K562 (cell line): ENCODE measurements at regions not wholly inside any gene's neighbourhood (a gene's known extent, or its start where the extent isn't known, plus 50 kb on each side); places are given as distances from the start of the nearest gene placed in this dataset.

ENCODE experiments used
- ATAC-seq: fragments of 200-7000 bp; cut with Tn5 transposase; 3 replicates; pipeline ENCODE4 v1.9.1; 2020; ENCODE audit warnings: moderate library complexity
- BruUV-seq: library from RNA; stranded (reverse); fragments of 400-500 nt; replicated peaks from 2 replicates; lab custom pipeline; 2021; lab: Mats Ljungman, UMichigan
- CTCF ChIA-PET: fragments of 300-600 bp; formaldehyde crosslinking; extraction: SDS; loops from one replicate; lab custom pipeline; 2021; ENCODE audit warnings: low intra/inter-chr PET ratio; lab: Yijun Ruan, JAX
- POLR2A ChIA-PET: fragments of 300-600, 350-650 bp; sonication (Branson Sonifier 250); formaldehyde crosslinking; extraction: SDS; loops from one replicate; lab custom pipeline; 2021; ENCODE audit warnings: antibody characterized with exemption, inconsistent platforms; lab: Yijun Ruan, JAX
- DNase-seq, 4 experiments: peaks; one replicate each; pipeline versions ENCODE4 v3.0.0 to v3.0.0-alpha.2; 2011 to 2018; ENCODE audit warnings: low spot score in 3 of 4, mixed read lengths in 3 of 4; ENCODE audit errors: extremely low read depth in 1 of 4
- FAIRE-seq: peaks from 2 replicates; lab custom pipeline; 2011; peaks lifted over from hg19 to GRCh38; lab: Jason Lieb, UNC
- H2AFZ ChIP-seq: 2 replicates; pipeline ENCODE4 v1.6.0; 2011; ENCODE audit warnings: low read depth, low read length, control low read depth, inconsistent platforms
- H3K27ac ChIP-seq: fragments of 200-600 bp; 3 replicates; pipeline ENCODE4 v1.8.0; 2011; ENCODE audit warnings: low read depth, mild to moderate bottlenecking, control low read depth, inconsistent platforms, low read length, moderate library complexity, mixed read lengths; ENCODE audit errors: extremely low read depth
- H3K27me3 ChIP-seq, 2 experiments: fragments of 300-600 bp in 1 of 2; 2 replicates in 1 of 2; 3 replicates in 1 of 2; pipeline versions ENCODE4 v1.6.0 to v1.8.0; 2011; ENCODE audit warnings: inconsistent platforms in 2 of 2, low read length in 2 of 2, mild to moderate bottlenecking in 1 of 2, mixed read lengths in 1 of 2, moderate library complexity in 1 of 2; ENCODE audit not compliant: control insufficient read depth in 2 of 2, insufficient read depth in 2 of 2
- H3K36me3 ChIP-seq: fragments of 300-600 bp; 3 replicates; pipeline ENCODE4 v1.8.0; 2011; ENCODE audit warnings: mild to moderate bottlenecking, low read length, inconsistent platforms; ENCODE audit not compliant: control insufficient read depth, insufficient read depth
- H3K4me1 ChIP-seq, 2 experiments: fragments of 200-600 bp in 1 of 2; replicated peaks in 1 of 2; 2 replicates in 1 of 2; 3 replicates in 1 of 2; pipeline versions ENCODE4 v1.5.1 to v1.8.0; 2011; ENCODE audit warnings: inconsistent platforms in 2 of 2, low read length in 2 of 2, mild to moderate bottlenecking in 1 of 2, mixed read lengths in 1 of 2, moderate library complexity in 1 of 2; ENCODE audit not compliant: control insufficient read depth in 2 of 2, insufficient read depth in 2 of 2
- H3K4me2 ChIP-seq: 2 replicates; pipeline ENCODE4 v1.6.1; 2011; ENCODE audit warnings: low read length, control low read depth, inconsistent platforms, mixed read lengths; ENCODE audit not compliant: insufficient read depth
- H3K4me3 ChIP-seq: fragments of 200-600 bp; sonication (generic), shearing (Covaris generic); 2 replicates; pipeline ENCODE4 v1.5.1; 2016; ENCODE audit warnings: control low read depth, inconsistent platforms
- H3K79me2 ChIP-seq: fragments of 200-600 bp; 3 replicates; pipeline ENCODE4 v1.8.0; 2011; ENCODE audit warnings: low read length, inconsistent platforms; ENCODE audit not compliant: control insufficient read depth, insufficient read depth
- H3K9ac ChIP-seq, 2 experiments: 2 replicates each; pipeline versions ENCODE4 v1.6.0 to v1.6.1; 2011; ENCODE audit warnings: low read depth in 2 of 2, low read length in 2 of 2, control low read depth in 1 of 2, inconsistent platforms in 1 of 2, mild to moderate bottlenecking in 1 of 2, mixed read lengths in 1 of 2; ENCODE audit not compliant: insufficient read depth in 1 of 2
- H3K9me1 ChIP-seq: one replicate; pipeline ENCODE4 v1.6.0; 2011; ENCODE audit warnings: inconsistent platforms, mild to moderate bottlenecking, low read length, moderate library complexity; ENCODE audit not compliant: control insufficient read depth, insufficient read depth
- H3K9me3 ChIP-seq: replicated peaks from 2 replicates; pipeline ENCODE4 v1.5.1; 2011; ENCODE audit warnings: low read depth, low read length, inconsistent platforms; ENCODE audit not compliant: control insufficient read depth, insufficient read depth
- H4K20me1 ChIP-seq: replicated peaks from 2 replicates; pipeline ENCODE4 v1.6.1; 2011; ENCODE audit warnings: low read length, inconsistent platforms, mixed read lengths; ENCODE audit not compliant: control insufficient read depth, insufficient read depth
- E2F6 ChIP-seq, 2 experiments: IDR thresholded peaks; 2 replicates each; pipeline ENCODE4 v1.6.1; 2011; ENCODE audit warnings: borderline replicate concordance in 1 of 2, control low read depth in 1 of 2, low read depth in 1 of 2, low read length in 1 of 2, mild to moderate bottlenecking in 1 of 2, mixed read lengths in 1 of 2, moderate library complexity in 1 of 2; ENCODE audit not compliant: insufficient read depth in 1 of 2, insufficient read length in 1 of 2, poor library complexity in 1 of 2, severe bottlenecking in 1 of 2; ENCODE audit errors: extremely low read depth in 1 of 2
- MBD1 ChIP-seq: fragments of 250-450 bp; sonication (Bioruptor Pico); IDR thresholded peaks from 2 replicates; pipeline ENCODE4 v1.8.0; 2022; ENCODE audit warnings: inconsistent platforms
- PTTG1 ChIP-seq: fragments of 450-650 bp; IDR thresholded peaks from 2 replicates; pipeline ENCODE4 v1.6.1; 2016; ENCODE audit warnings: low read depth, mild to moderate bottlenecking, missing genetic modification characterization, missing compliant biosample characterization
- RBBP5 ChIP-seq: fragments of 200-600 bp; sonication (generic); IDR thresholded peaks from 2 replicates; pipeline ENCODE4 v1.6.1; 2012; ENCODE audit warnings: borderline replicate concordance, mild to moderate bottlenecking, low read length, control low read depth, inconsistent platforms; ENCODE audit not compliant: insufficient read depth, poor library complexity, severe bottlenecking
- UBTF ChIP-seq, 2 experiments: IDR thresholded peaks; 2 replicates each; pipeline ENCODE4 v1.6.1; 2012; ENCODE audit warnings: improper control_type of control experiment in 2 of 2, low read depth in 2 of 2, low read length in 2 of 2, borderline replicate concordance in 1 of 2
- ZBTB1 ChIP-seq: sonication (generic); formaldehyde crosslinking; IDR thresholded peaks from 2 replicates; pipeline ENCODE4 v1.8.1; 2023; ENCODE audit warnings: missing genetic modification reagents, low read depth, mild to moderate bottlenecking, borderline replicate concordance
- ZBTB43 ChIP-seq: sonication (generic); formaldehyde crosslinking; IDR thresholded peaks from 2 replicates; pipeline ENCODE4 v1.8.0; 2023; ENCODE audit warnings: mild to moderate bottlenecking, missing genetic modification reagents
- ZKSCAN3 ChIP-seq: fragments of 250-450 bp; sonication (Bioruptor Pico); IDR thresholded peaks from 2 replicates; pipeline ENCODE4 v1.4.0; 2020
- ZNF316 ChIP-seq: fragments of 450-650 bp; IDR thresholded peaks from 2 replicates; pipeline ENCODE4 v1.6.1; 2016
- ZNF512 ChIP-seq: IDR thresholded peaks from 2 replicates; pipeline ENCODE4 v1.6.1; 2016; ENCODE audit warnings: missing genetic modification characterization, missing compliant biosample characterization
- WGBS: fragments of 100-300 bp; shearing (Covaris generic); methylation state at CpG from one replicate; pipeline ENCODE4 v1.1.6; 2016; ENCODE audit warnings: low coverage, mixed read lengths; ENCODE audit not compliant: insufficient coverage; ENCODE audit errors: missing lambda C conversion rate; 5-methylcytosine and 5-hydroxymethylcytosine counted together
- in situ Hi-C: fragments of 300-500 bp; cut with MboI; formaldehyde crosslinking; loops from 4 replicates; pipeline ENCODE4 v1.15.0; 2018; ENCODE audit warnings: inconsistent platforms, mixed read lengths
- intact Hi-C: fragments of 100-400 bp; cut with micrococcal nuclease; formaldehyde crosslinking; loops from 2 replicates; pipeline ENCODE4 v1.14.2; 2022

GRCh38 chrX:51836823-51837222 lies 56.6 kb upstream of the MAGED1 start (continued):
- no peak for TF ChIP-seq UBTF (IDR thresholded peaks at IDR 0.05; ENCODE audit: borderline replicate concordance in 1 of 2, low read depth in 2 of 2, low read length in 2 of 2)

GRCh38 chrX:51837451-51837850 lies 56.0 kb upstream of the MAGED1 start:
- H3K27ac ChIP-seq: no peak overlapping the region
- no peaks in the 10 kb centered on the region for H3K27me3 ChIP-seq
- POLR2A ChIA-PET: no interaction called here
- BruUV-seq: no TSS peak
- no peaks in the 10 kb centered on the region for H3K4me1 ChIP-seq
- in situ Hi-C loops (no loop called here), intact Hi-C loops (no loop called here)
- no peak overlapping the region for H2AFZ ChIP-seq
- H3K4me2 ChIP-seq: no peak overlapping the region
- no peaks in the 10 kb centered on the region for H3K36me3 ChIP-seq
- DNase-seq: no peak
- H3K79me2 ChIP-seq: no peaks in the 10 kb centered on the region
- H3K9ac ChIP-seq: no peak overlapping the region
- TF ChIP-seq ZBTB1 (CRISPR knock-in tag) (no peak), ZBTB43 (CRISPR knock-in tag) (no peak), E2F6 (IDR thresholded peaks at IDR 0.05; ENCODE audit: borderline replicate concordance in 1 of 2, extremely low read depth in 1 of 2, insufficient read depth in 1 of 2, insufficient read length in 1 of 2, low read depth in 1 of 2, low read length in 1 of 2, poor library complexity in 1 of 2, severe bottlenecking in 1 of 2) (no peak), MBD1 (no peak), ZNF512 (tag) (no peak), PTTG1 (tag) (no peak), ZNF316 (no peak), ZKSCAN3 (CRISPR knock-in tag) (no peak), RBBP5 (no peak)
- TF ChIP-seq, all 486 proteins: peak for 0
- Histone ChIP-seq H3K9me3 (no peaks in the 10 kb centered on the region), H4K20me1 (no peaks in the 10 kb centered on the region), H3K9me1 (no peaks in the 10 kb centered on the region), H3K4me3 (no peak overlapping the region)
- ATAC-seq: no peak
- WGBS: 30% methylated on average over 3 of the region's 3 CpGs
- CTCF ChIA-PET: no interaction called here
- no peak for FAIRE-seq
